NCI-H2171 (cell line): ENCODE measurements at regions not wholly inside any gene's neighbourhood (a gene's known extent, or its start where the extent isn't known, plus 50 kb on each side); places are given as distances from the start of the nearest gene placed in this dataset.

Source experiments
- DNase-seq: peaks from one replicate; lab custom pipeline; 2025; lab: John Stamatoyannopoulos, UW

GRCh38 chr12:30827101-30828066 lies 72.6 kb upstream of the CAPRIN2 start:
- no peak for DNase-seq

DNA sequence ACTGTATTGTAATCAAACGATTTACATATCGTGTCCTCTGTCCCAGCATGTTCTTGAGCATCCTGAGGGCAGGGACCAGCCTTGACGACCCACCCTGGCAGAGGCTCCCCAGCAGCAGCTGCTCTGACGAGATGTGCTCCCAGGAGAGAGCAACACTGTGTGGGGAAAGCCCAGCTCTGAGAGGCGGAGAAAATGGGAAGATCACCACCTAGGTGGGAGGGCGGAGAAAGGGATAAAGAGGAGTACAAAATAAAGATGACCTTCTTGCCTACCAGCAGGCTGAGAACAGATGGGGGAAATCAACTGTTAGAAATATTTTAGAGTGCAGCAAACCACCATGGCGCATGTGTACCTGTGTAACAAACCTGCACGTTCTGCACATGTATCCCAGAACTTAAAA lies 71.5 kb upstream of the CAPRIN2 start:
- DNase-seq = no peak

- DNase-seq = no peak
These were observed 70.6 kb upstream of the CAPRIN2 start for GRCh38 chr12:30825341-30825740.

DNA sequence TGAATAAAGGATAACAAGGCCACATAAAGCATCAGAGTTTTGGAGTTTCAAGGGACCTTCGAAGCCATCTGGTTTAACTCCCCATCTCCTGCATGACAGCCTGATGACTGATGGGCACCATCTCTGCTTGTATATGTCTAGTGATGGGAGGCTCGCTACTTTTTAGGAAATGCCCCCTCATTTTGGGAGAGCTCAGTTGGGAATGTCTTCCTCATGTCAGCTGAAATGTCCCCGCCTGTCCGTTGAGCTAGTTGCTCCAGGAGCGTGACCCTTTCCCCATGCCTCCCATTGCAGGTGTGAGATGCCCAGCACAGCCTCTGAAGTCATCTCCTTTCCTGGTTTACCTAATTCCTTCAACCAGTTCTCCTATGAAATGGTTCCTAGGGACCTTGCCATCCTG lies 69.6 kb upstream of the CAPRIN2 start:
- no peak for DNase-seq

GRCh38 chr12:30823764-30824163 lies 69.0 kb upstream of the CAPRIN2 start:
- no peak for DNase-seq

DNA sequence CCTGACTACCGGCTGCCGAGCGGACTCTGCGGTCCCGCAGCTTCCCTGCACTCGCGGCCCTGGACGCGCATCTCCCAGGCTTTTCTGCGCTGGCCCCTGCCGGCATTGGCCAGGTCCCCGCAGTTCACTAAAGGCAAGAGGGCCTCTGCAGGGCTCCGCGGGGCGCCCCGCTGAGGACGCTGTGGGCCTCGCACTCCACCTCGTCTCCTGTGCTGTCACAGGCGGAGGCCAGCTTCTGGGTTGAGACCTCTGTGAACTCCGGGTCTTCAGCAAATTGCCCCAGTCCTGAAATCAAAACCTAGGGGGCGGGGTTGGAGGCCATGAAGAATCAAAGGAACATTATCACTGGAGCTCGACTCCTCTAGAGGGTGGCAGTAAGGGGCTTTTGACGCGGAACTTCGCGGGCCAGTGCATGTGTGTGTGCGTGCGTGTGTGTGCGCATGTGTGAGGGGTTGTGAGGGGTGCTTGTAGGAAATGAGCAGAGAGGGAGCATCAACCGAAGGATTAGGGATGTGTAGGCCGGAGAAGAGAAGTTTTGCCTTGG lies 68.5 kb upstream of the CAPRIN2 start:
- DNase-seq = no peak

DNA sequence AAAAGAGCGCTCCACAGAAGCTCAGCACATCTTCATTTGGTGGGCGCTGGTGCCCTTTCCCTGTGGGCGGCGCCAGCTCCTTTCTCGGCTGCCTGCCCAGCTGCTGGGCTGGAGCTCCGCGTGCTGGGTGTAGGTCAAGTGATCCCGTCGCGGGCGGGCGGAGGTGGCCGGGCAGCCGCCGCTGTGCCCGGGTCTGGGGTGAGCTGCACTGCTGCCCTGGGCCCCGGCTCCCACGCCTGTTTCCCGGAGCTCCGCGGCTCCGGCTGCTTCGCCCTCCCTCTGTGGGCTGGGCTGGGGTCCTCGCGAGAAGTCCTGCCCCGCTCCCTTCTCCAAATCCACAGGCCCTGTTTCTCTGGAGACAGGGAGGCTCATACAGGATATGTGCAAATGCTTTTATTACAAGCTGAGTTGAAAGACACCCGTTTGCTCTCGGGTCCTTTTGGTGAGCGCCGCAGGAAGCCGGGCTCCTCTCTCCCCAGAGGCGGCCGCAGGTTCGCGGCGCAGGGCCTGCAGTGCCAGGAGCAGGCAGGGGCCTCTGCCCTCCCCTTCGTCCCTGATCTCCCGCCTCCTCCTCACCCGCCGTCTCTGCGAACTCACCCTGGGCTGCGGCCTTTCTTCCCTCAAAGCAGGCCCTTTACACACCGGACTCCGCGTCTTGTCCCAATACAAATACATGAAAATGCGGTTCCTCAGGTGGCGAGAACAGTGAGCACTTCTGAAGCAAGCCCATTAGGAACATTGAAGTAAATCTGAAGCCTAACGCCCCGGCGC lies 67.8 kb upstream of the CAPRIN2 start:
- no peak for DNase-seq

- DNase-seq = no peak
These were observed 65.7 kb upstream of the CAPRIN2 start for GRCh38 chr12:30820406-30820946.

DNA sequence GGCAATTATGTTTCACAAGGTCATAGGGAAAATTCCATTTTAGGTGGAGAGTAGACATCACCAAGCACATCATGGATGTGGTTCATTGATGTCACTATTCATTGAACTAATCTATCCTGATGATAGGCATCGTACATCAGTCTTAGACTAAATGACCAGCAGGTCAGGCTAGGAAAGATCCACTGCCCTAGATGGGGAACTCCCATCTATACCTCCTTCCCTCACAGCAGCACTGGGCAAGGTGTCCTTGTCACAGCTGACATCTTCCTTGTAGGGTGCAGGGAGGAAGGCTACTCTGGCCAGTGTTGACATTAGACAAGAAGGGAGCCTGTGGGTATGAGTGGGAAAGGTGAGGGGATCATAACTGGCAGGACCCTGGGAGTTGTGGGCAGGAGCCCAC lies 63.8 kb upstream of the CAPRIN2 start:
- no peak for DNase-seq

GRCh38 chr12:30816742-30817465 lies 62.2 kb upstream of the CAPRIN2 start:
- no peak for DNase-seq

GRCh38 chr12:30814295-30814655 lies 59.5 kb upstream of the CAPRIN2 start:
- DNase-seq = no peak

DNA sequence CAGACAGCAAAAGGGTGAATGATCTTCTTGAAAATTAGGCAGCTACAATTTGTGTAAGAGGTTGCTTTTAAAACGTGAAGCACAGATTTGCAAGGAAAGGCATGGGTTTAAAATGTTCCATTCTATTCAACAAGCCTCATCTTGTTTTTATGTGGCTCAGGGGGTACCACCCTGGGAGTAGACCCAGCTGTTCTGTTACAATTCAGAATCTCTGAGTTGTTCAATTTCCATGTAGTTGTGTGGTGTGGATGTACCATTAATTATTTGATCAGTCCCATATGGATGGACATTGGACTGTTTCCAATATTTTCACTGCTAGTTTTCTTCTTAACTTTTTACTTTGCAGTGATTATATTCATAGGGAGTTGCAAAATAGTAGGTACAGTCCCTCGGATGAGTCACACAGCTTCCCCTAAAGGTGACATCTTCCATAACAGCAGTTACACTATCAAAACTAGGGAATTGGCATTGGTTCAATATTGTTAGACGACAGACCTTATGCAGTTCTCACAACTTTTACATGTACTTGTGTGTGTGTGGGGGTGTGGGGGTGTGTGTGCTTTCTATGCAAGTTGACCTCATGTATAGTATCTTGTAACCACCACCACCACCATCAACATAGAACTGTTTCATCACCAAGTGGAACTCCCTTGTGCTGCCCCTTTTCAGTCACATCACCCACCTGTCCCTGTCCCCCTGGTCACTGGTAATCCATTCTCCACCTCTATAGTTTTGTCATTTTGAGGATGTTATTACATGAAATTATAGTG lies 59.0 kb upstream of the CAPRIN2 start:
- DNase-seq = no peak

DNA sequence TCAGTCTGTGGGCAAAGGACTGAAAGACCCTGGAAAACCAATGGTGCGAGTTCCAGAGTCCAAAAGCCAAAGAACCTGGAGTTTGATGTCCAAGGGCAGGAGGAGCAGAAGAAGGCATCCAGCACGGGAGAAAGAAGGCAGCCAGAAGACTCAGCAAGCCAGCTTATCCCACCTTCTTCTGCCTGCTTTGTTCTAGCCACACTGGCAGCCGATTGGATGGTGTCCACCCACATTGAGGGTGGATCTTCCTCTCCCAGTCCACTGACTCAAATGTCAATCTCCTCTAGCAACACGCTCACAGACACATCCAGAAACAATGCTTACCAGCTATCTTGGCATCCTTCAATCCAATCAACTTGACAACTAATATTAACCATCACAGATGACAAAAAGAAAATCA lies 57.2 kb upstream of the CAPRIN2 start:
- no peak for DNase-seq

DNA sequence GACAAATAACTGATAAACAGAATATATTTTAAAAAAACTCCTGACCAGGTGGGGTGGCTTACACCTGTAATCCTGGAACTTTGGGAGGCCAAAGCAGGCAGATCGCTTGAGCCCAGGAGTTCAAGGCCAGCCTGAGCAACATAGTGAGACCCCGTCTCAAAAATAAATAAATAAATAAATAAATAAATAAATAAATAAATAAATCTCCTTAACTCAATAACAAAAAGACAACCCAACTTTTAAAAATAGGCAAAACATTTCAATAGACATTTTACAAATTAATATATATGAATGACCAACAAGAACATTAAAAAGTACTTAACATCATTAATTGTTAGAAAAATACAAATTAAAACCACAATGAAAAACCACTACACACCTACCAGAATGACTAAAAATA lies 56.2 kb upstream of the CAPRIN2 start:
- DNase-seq = no peak

GRCh38 chr12:30807695-30808034 lies 52.9 kb upstream of the CAPRIN2 start:
- no peak for DNase-seq

GRCh38 chr12:30806989-30807694 lies 52.4 kb upstream of the CAPRIN2 start:
- DNase-seq = peak; percentile 63

- no peak for DNase-seq
These were observed 51.2 kb upstream of the CAPRIN2 start for GRCh38 chr12:30805959-30806358.
